ENCODE measurements at regions not wholly inside any gene's neighbourhood (a gene's known extent, or its start where the extent isn't known, plus 50 kb on each side); places are given as distances from the start of the nearest gene placed in this dataset.

GRCh38 chr3:163011596-163011995 is 1515.0 kb downstream of the OTOL1 start:
- TF ChIP-seq EGR1 (IDR thresholded peaks at IDR 0.05), result no peak
- no peak for TF ChIP-seq RAD21 (IDR thresholded peaks at IDR 0.05; ENCODE audit: low read depth)
- TF ChIP-seq ZBTB7A (IDR thresholded peaks at IDR 0.05; ENCODE audit: low read depth), result no peak
- no peak for TF ChIP-seq USF1 (IDR thresholded peaks at IDR 0.05)
- no peak for TF ChIP-seq EP300 (IDR thresholded peaks at IDR 0.05; ENCODE audit: borderline replicate concordance)
- no peak for TF ChIP-seq MAX (IDR thresholded peaks at IDR 0.05)
- TF ChIP-seq CEBPB (IDR thresholded peaks at IDR 0.05), result no peak
- no peak for TF ChIP-seq NFIC (IDR thresholded peaks at IDR 0.05)
- no peak for TF ChIP-seq FOXM1 (IDR thresholded peaks at IDR 0.05; ENCODE audit: borderline replicate concordance, low read depth)
- no peak for TF ChIP-seq TEAD4 (IDR thresholded peaks at IDR 0.05)
- TF ChIP-seq TCF12 (IDR thresholded peaks at IDR 0.05; ENCODE audit: low read depth), result no peak
- TF ChIP-seq TAF1 (IDR thresholded peaks at IDR 0.05; ENCODE audit: low read depth), result no peak

GRCh38 chr3:163016251-163016650 is 1519.6 kb downstream of the OTOL1 start:
- TF ChIP-seq EGR1 (IDR thresholded peaks at IDR 0.05) (no peak), EP300 (IDR thresholded peaks at IDR 0.05; ENCODE audit: borderline replicate concordance) (no peak)

- TF ChIP-seq YY1 (IDR thresholded peaks at IDR 0.05; ENCODE audit: low read depth) (no peak), CREB1 (IDR thresholded peaks at IDR 0.05; ENCODE audit: low read depth) (no peak), USF1 (IDR thresholded peaks at IDR 0.05) (no peak), REST (IDR thresholded peaks at IDR 0.05; ENCODE audit: low read depth) (no peak), TEAD4 (IDR thresholded peaks at IDR 0.05) (no peak), MAX (IDR thresholded peaks at IDR 0.05) (no peak), EGR1 (IDR thresholded peaks at IDR 0.05) (no peak), FOXM1 (IDR thresholded peaks at IDR 0.05; ENCODE audit: borderline replicate concordance, low read depth) (no peak), NFIC (IDR thresholded peaks at IDR 0.05) (no peak), ZBTB7A (IDR thresholded peaks at IDR 0.05; ENCODE audit: low read depth) (no peak)
Observed at GRCh38 chr3:163018067-163018466, 1521.5 kb downstream of the OTOL1 start.

- TF ChIP-seq MAX (IDR thresholded peaks at IDR 0.05), result no peak
- TF ChIP-seq CREB1 (IDR thresholded peaks at IDR 0.05; ENCODE audit: low read depth), result no peak
- no peak for TF ChIP-seq EGR1 (IDR thresholded peaks at IDR 0.05)
- TF ChIP-seq TEAD4 (IDR thresholded peaks at IDR 0.05), result no peak
- TF ChIP-seq YY1 (IDR thresholded peaks at IDR 0.05; ENCODE audit: low read depth), result no peak
- no peak for TF ChIP-seq CEBPB (IDR thresholded peaks at IDR 0.05)
- no peak for TF ChIP-seq NFIC (IDR thresholded peaks at IDR 0.05)
- TF ChIP-seq EP300 (IDR thresholded peaks at IDR 0.05; ENCODE audit: borderline replicate concordance), result no peak
- no peak for TF ChIP-seq TCF12 (IDR thresholded peaks at IDR 0.05; ENCODE audit: low read depth)
- no peak for TF ChIP-seq TAF1 (IDR thresholded peaks at IDR 0.05; ENCODE audit: low read depth)
- no peak for TF ChIP-seq ZBTB7A (IDR thresholded peaks at IDR 0.05; ENCODE audit: low read depth)
- TF ChIP-seq RAD21 (IDR thresholded peaks at IDR 0.05; ENCODE audit: low read depth), result no peak
- TF ChIP-seq REST (IDR thresholded peaks at IDR 0.05; ENCODE audit: low read depth), result no peak
- TF ChIP-seq FOXM1 (IDR thresholded peaks at IDR 0.05; ENCODE audit: borderline replicate concordance, low read depth), result no peak
- TF ChIP-seq USF1 (IDR thresholded peaks at IDR 0.05), result no peak
Observed at GRCh38 chr3:163018664-163019063, 1522.1 kb downstream of the OTOL1 start.

GRCh38 chr3:163019260-163019659 is 1522.7 kb downstream of the OTOL1 start:
- TF ChIP-seq FOXM1 (IDR thresholded peaks at IDR 0.05; ENCODE audit: borderline replicate concordance, low read depth) (no peak), TCF12 (IDR thresholded peaks at IDR 0.05; ENCODE audit: low read depth) (no peak), ZBTB7A (IDR thresholded peaks at IDR 0.05; ENCODE audit: low read depth) (no peak), RAD21 (IDR thresholded peaks at IDR 0.05; ENCODE audit: low read depth) (no peak)

- TF ChIP-seq ZBTB7A (IDR thresholded peaks at IDR 0.05; ENCODE audit: low read depth) (no peak), YY1 (IDR thresholded peaks at IDR 0.05; ENCODE audit: low read depth) (no peak), TCF12 (IDR thresholded peaks at IDR 0.05; ENCODE audit: low read depth) (no peak), TAF1 (IDR thresholded peaks at IDR 0.05; ENCODE audit: low read depth) (no peak)
Observed at GRCh38 chr3:163033652-163034051, 1537.0 kb downstream of the OTOL1 start.
